GM12891 (cell line): ENCODE measurements at regions not wholly inside any gene's neighbourhood (a gene's known extent, or its start where the extent isn't known, plus 50 kb on each side); places are given as distances from the start of the nearest gene placed in this dataset.

Experiments
- POLR2A ChIP-seq: IDR thresholded peaks from 2 replicates; pipeline ENCODE4 v1.6.1; 2011; ENCODE audit warnings: low read depth, low read length, control low read depth
- TAF1 ChIP-seq: IDR thresholded peaks from 2 replicates; pipeline ENCODE4 v1.6.1; 2011; ENCODE audit warnings: low read depth, low read length, control low read depth

GRCh38 chr3:153574445-153574844 is 412.4 kb downstream of the RAP2B start:
- no peak for TF ChIP-seq TAF1
- TF ChIP-seq POLR2A, result no peak
